ENCODE measurements at regions not wholly inside any gene's neighbourhood (a gene's known extent, or its start where the extent isn't known, plus 50 kb on each side); places are given as distances from the start of the nearest gene placed in this dataset.

DNA sequence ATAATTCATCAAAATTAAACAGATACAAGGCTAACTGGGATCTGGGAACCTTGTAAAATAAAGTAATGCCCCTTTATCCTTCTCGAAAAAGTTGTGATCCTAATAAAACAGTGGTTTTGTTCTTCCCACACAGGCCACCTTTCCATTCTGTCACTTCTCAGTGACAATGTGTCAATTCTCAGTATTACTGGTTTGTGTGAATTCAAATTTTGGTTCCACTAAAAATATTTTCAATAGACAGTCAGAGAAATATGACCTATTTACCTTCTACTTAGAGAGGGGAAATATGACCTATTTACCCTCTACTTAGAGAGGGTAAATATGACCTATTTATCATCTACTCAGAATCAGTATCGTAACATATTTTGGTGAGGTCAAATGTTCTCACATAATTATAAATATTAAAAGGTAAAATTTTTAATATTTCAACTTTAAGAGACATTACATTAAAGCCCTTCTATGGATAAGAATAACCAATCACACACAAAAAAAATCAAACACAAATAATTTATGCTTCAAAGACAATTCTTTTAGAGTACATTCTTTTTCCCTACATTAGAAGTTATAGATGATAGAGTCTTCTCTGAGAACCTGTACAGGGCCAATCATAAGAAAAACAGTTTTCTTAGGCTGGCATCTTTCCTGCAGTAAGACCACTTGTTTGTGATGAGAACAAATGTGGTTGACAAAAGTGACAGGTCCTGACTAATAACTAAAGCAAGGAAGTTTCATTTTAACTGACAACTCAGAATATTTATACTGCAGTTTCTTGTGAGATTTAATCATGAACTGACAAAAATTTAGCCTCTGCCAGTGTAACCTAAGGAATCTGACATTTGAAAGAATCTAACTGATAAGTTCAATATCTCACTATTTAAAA lies 323.3 kb downstream of the DIPK2A start:
- ChIA-PET CTCF (no interaction called here), POLR2A (no interaction called here)
- DNase-seq (ENCODE audit: extremely low spot score) = no peak
- TF ChIP-seq FOXA1 (IDR thresholded peaks at IDR 0.05) (no peak), SUZ12 (IDR thresholded peaks at IDR 0.05) (no peak), CTBP1 (IDR thresholded peaks at IDR 0.05; ENCODE audit: borderline replicate concordance) (no peak), TARDBP (IDR thresholded peaks at IDR 0.05) (no peak), FOXK2 (IDR thresholded peaks at IDR 0.05) (no peak), HDGF (IDR thresholded peaks at IDR 0.05; ENCODE audit: borderline replicate concordance) (no peak), ARNT (IDR thresholded peaks at IDR 0.05) (no peak), LEF1 (IDR thresholded peaks at IDR 0.05; ENCODE audit: borderline replicate concordance) (no peak), L3MBTL2 (conservative IDR thresholded peaks at IDR 0.05) (no peak), BHLHE40 (IDR thresholded peaks at IDR 0.05; ENCODE audit: borderline replicate concordance) (no peak), NFRKB (IDR thresholded peaks at IDR 0.05) (no peak), ELF4 (IDR thresholded peaks at IDR 0.05) (no peak), SP1 (IDR thresholded peaks at IDR 0.05) (no peak), FOXM1 (IDR thresholded peaks at IDR 0.05; ENCODE audit: borderline replicate concordance) (no peak), ZNF384 (IDR thresholded peaks at IDR 0.05) (no peak)
- TF ChIP-seq, protein P1, sequence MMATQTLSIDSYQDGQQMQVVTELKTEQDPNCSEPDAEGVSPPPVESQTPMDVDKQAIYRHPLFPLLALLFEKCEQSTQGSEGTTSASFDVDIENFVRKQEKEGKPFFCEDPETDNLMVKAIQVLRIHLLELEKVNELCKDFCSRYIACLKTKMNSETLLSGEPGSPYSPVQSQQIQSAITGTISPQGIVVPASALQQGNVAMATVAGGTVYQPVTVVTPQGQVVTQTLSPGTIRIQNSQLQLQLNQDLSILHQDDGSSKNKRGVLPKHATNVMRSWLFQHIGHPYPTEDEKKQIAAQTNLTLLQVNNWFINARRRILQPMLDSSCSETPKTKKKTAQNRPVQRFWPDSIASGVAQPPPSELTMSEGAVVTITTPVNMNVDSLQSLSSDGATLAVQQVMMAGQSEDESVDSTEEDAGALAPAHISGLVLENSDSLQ (IDR thresholded peaks at IDR 0.05) = no peak

DNA sequence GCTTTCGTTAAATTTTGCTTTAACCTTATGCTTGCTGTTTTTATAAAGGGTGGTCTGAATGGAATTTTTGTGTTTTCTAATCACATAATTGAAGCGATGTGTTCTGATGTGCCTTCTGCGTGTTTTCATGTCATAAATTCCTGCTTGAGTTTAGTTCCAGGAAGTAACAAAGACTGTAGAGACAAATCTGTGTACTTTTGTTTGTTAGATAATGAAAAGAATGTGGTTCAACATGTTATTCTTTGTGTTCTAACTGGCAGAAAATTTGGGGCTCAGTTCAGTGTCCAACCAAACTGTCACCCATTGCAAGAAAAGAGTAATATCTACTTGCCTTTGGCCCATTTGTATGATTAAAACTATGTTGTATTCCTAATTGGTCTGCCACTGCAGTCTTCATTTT lies 324.0 kb downstream of the DIPK2A start:
- DNase-seq (ENCODE audit: extremely low spot score) = no peak
- ChIA-PET CTCF (no interaction called here), POLR2A (no interaction called here)
- TF ChIP-seq L3MBTL2 (conservative IDR thresholded peaks at IDR 0.05) = no peak
- no peak for TF ChIP-seq LEF1 (IDR thresholded peaks at IDR 0.05; ENCODE audit: borderline replicate concordance)
- TF ChIP-seq, protein P1 (IDR thresholded peaks at IDR 0.05) = no peak
- no peak for TF ChIP-seq ZNF384 (IDR thresholded peaks at IDR 0.05)
- no peak for TF ChIP-seq SP1 (IDR thresholded peaks at IDR 0.05)
- no peak for TF ChIP-seq CTBP1 (IDR thresholded peaks at IDR 0.05; ENCODE audit: borderline replicate concordance)
- TF ChIP-seq ELF4 (IDR thresholded peaks at IDR 0.05) = no peak
- no peak for TF ChIP-seq BHLHE40 (IDR thresholded peaks at IDR 0.05; ENCODE audit: borderline replicate concordance)
- TF ChIP-seq ARNT (IDR thresholded peaks at IDR 0.05) = no peak
- TF ChIP-seq SUZ12 (IDR thresholded peaks at IDR 0.05) = no peak
- TF ChIP-seq HDGF (IDR thresholded peaks at IDR 0.05; ENCODE audit: borderline replicate concordance) = no peak
- TF ChIP-seq NFRKB (IDR thresholded peaks at IDR 0.05) = no peak
- TF ChIP-seq FOXM1 (IDR thresholded peaks at IDR 0.05; ENCODE audit: borderline replicate concordance) = no peak
- no peak for TF ChIP-seq FOXK2 (IDR thresholded peaks at IDR 0.05)
- no peak for TF ChIP-seq FOXA1 (IDR thresholded peaks at IDR 0.05)

DNA sequence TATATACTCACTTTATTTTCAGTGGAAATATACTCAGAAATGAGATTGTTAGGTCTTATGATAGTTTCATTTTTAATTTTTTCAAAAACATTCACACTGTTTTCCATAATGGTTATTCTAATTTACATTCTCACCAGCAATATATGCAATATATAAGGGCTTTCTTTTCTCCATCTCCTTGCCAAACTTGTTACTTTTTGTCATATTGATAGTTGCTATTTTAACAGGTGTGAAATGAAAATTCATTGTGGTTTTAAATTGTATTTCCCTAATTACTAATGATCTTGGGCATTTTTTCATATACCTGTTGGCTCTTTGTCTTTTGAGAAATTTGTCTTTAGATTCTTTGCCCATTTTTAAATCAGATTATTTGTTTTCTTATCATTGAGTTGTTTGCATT lies 325.2 kb downstream of the DIPK2A start:
- ChIA-PET CTCF (no interaction called here), POLR2A (no interaction called here)
- TF ChIP-seq LEF1 (IDR thresholded peaks at IDR 0.05; ENCODE audit: borderline replicate concordance) (no peak), SUZ12 (IDR thresholded peaks at IDR 0.05) (no peak), BHLHE40 (IDR thresholded peaks at IDR 0.05; ENCODE audit: borderline replicate concordance) (no peak), L3MBTL2 (conservative IDR thresholded peaks at IDR 0.05) (no peak), FOXM1 (IDR thresholded peaks at IDR 0.05; ENCODE audit: borderline replicate concordance) (no peak), NFRKB (IDR thresholded peaks at IDR 0.05) (no peak), SP1 (IDR thresholded peaks at IDR 0.05) (no peak), FOXK2 (IDR thresholded peaks at IDR 0.05) (no peak)
- DNase-seq (ENCODE audit: extremely low spot score) = no peak

DNA sequence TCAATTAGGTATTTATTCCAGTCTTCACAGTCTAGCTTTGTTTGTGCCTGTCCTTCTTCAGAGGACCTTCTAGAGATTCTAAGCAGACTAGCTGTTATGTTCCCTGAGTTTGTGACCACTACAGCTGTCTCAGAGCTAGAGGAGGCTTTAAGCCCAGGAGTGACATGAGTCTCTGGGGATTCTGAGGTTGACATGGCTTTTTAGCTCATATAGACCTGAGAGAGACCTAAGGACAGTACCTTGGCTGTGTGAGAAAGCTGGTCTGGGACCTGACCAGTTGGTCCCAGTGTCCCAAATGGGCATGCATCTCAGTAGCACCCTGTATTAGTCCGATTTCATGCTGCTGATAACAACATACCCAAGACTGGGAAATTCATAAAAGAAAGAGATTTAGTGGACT lies 330.2 kb downstream of the DIPK2A start:
- TF ChIP-seq ARNT (IDR thresholded peaks at IDR 0.05) (no peak), ELF4 (IDR thresholded peaks at IDR 0.05) (no peak), NFRKB (IDR thresholded peaks at IDR 0.05) (no peak), ZNF384 (IDR thresholded peaks at IDR 0.05) (no peak), TARDBP (IDR thresholded peaks at IDR 0.05) (no peak), FOXK2 (IDR thresholded peaks at IDR 0.05) (no peak), FOXM1 (IDR thresholded peaks at IDR 0.05; ENCODE audit: borderline replicate concordance) (no peak), L3MBTL2 (conservative IDR thresholded peaks at IDR 0.05) (no peak), SUZ12 (IDR thresholded peaks at IDR 0.05) (no peak), BHLHE40 (IDR thresholded peaks at IDR 0.05; ENCODE audit: borderline replicate concordance) (no peak), HDGF (IDR thresholded peaks at IDR 0.05; ENCODE audit: borderline replicate concordance) (no peak), LEF1 (IDR thresholded peaks at IDR 0.05; ENCODE audit: borderline replicate concordance) (no peak), FOXA1 (IDR thresholded peaks at IDR 0.05) (no peak), CTBP1 (IDR thresholded peaks at IDR 0.05; ENCODE audit: borderline replicate concordance) (no peak), SP1 (IDR thresholded peaks at IDR 0.05) (no peak)
- TF ChIP-seq, protein P1 (IDR thresholded peaks at IDR 0.05) = no peak

DNA sequence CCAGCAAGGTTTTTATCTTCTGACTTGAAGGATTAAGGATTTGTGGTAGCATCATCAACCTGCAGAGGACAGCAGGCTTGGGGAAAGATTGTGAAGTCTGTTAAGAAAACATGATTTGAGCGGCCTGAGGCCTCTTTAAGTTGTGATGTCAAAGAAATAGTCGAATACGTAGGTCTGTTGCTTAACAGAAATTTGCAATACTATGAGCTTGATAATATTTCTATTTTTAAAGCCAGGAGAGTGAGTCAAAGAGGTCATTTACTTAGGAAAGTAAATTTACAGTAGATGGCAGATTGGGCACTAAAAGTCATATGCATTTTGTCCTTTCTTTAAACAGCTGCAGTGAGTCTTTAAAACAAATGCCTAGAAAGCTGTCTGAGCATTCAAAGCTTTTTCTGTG lies 336.3 kb downstream of the DIPK2A start:
- TF ChIP-seq, protein P1 (IDR thresholded peaks at IDR 0.05) = no peak
- TF ChIP-seq ZNF384 (IDR thresholded peaks at IDR 0.05) = no peak
- no peak for TF ChIP-seq FOXK2 (IDR thresholded peaks at IDR 0.05)
- TF ChIP-seq TARDBP (IDR thresholded peaks at IDR 0.05) = no peak
- no peak for TF ChIP-seq ELF4 (IDR thresholded peaks at IDR 0.05)
- no peak for TF ChIP-seq HDGF (IDR thresholded peaks at IDR 0.05; ENCODE audit: borderline replicate concordance)
- TF ChIP-seq BHLHE40 (IDR thresholded peaks at IDR 0.05; ENCODE audit: borderline replicate concordance) = no peak
- no peak for TF ChIP-seq L3MBTL2 (conservative IDR thresholded peaks at IDR 0.05)
- TF ChIP-seq SUZ12 (IDR thresholded peaks at IDR 0.05) = no peak
- TF ChIP-seq NFRKB (IDR thresholded peaks at IDR 0.05) = no peak
- DNase-seq (ENCODE audit: extremely low spot score) = no peak
- ChIA-PET POLR2A (no interaction called here), CTCF (no interaction called here)

More for the DNA sequence above, 330.2 kb downstream of the DIPK2A start:
- DNase-seq (ENCODE audit: extremely low spot score) = no peak
- ChIA-PET CTCF (no interaction called here), POLR2A (no interaction called here)
